ENCODE measurements at regions not wholly inside any gene's neighbourhood (a gene's known extent, or its start where the extent isn't known, plus 50 kb on each side); places are given as distances from the start of the nearest gene placed in this dataset.
"Not testable (repeated sequence)": the region's sequence is repeated elsewhere in the genome, so short reads cannot be mapped to it uniquely, and the experiment has no call there.

DNA sequence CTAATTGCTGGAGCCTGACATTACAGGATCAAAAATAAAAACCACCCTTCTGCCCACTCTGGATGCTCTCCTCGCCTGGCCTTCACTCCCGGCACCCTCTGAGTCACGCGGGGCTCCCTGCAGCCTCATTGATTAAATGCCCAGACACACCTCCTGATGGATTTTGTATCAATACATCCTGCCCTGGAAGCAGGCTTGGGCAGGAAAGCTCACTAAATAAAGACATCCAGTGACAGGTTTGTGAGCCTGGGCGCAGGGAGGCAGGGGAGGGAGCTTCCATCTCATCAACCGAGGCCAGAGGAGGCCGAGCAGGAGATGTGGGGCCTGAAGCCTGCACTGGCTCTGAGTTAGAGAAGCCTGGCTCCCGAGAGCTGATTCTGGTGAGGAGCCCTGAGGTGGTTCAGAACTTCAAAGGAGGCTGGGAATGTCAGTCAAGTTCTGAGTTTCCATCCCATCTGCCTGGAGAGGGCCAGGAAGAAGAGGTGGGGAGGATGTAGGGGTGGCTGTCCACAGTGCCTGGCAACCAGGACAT, 318.6 kb downstream of the ADGRD1 start:
- not testable (repeated sequence) for DNase-seq (ENCODE audit: low read depth)

DNA sequence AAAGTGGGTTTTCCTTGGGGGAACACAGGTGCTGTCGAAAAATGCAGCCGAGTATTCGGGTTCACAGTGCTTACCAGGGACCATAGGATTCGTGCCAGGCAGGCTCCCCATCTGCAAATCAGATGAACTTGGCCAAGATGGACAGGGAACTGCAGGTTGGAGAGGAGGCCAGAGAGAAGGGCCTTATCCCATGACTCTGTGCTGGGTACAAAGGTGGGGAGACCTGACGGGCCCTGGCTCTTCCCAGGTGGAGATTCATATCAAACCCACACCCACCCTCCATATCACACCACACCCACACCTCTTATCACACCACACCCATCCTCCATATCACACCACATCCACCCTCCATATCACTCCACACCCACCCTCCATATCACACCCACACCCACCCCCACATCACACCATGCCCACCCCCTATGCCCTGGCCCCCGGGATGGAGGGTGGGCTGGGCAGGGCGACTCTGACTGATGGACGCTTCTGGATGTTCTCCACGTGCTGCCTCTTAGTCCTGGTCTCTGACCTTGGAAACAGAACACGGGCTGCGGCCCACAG, 319.7 kb downstream of the ADGRD1 start:
- no peak for DNase-seq (ENCODE audit: low read depth)

- no peak for DNase-seq (ENCODE audit: low read depth)
Observed at GRCh38 chr12:131274061-131274460, 320.4 kb downstream of the ADGRD1 start.

DNA sequence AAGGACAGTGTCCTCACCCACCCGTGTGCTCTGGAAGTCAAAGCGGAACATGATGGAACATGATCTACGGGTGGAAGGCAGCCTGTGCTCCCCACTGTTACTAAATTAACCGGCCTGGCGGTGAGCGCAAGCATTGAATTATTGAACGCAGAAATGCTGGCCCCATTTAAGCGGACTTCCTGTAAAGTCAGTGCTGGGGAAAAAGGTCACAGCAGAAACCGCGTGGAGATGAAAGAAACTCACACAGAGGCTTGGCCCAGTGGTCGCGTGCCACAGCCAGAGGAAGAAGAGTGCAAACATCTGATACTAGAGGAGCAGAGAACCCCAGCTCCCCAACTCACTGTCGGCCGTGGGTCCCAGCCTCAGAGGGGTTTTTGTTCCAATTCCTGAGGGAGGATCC, 321.2 kb downstream of the ADGRD1 start:
- no peak for DNase-seq (ENCODE audit: low read depth)

- DNase-seq (ENCODE audit: low read depth), result no peak
Observed at GRCh38 chr12:131275824-131276223, 322.1 kb downstream of the ADGRD1 start.

GRCh38 chr12:131276501-131277185, 322.9 kb downstream of the ADGRD1 start:
- DNase-seq (ENCODE audit: low read depth), result no peak

GRCh38 chr12:131277186-131278091, 323.7 kb downstream of the ADGRD1 start:
- not testable (repeated sequence) for DNase-seq (ENCODE audit: low read depth)

GRCh38 chr12:131278451-131279115, 324.9 kb downstream of the ADGRD1 start:
- not testable (repeated sequence) for DNase-seq (ENCODE audit: low read depth)

GRCh38 chr12:131279281-131279921, 325.7 kb downstream of the ADGRD1 start:
- DNase-seq (ENCODE audit: low read depth), result no peak

GRCh38 chr12:131280426-131280825, 326.7 kb downstream of the ADGRD1 start:
- DNase-seq (ENCODE audit: low read depth), result no peak

GRCh38 chr12:131281016-131281415, 327.3 kb downstream of the ADGRD1 start:
- DNase-seq (ENCODE audit: low read depth), result no peak

DNA sequence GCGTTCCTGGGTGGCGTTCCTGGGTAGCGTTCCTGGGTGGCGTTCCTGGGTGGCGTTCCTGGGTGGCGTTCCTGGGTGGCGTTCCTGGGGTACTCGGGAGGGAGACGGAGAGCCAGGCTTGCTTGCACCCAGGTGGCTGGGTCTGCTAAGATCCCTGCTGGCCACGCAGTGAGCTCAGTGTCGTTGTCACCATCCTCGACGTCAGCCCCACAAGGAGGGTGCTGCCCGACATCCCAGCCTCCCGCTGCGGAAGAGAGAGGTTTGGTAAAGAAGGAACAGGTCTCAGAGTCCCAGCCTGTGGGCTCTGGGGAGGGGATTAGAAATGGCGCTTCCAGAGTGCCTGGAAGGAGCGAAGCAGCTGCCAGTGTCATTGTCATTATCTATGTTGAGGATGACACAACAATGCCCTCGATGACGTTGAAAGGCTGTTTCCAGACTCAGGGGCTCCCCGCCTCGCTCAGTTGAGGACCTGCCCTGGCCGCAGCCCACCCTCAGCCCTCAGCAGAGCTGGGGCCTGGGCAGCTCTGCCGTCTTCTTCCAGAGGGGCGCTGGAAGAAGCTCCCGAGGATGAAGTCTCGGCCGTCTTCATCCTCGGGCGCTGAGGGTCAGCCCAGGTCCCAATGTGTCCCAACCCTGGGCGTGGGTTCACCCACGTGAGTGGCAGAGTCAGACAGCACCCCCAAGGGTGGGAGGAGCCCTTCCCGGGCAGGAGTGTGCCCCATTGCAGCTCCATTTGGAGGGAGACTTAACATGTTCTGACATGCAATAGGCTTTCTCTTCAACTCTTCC, 328.8 kb downstream of the ADGRD1 start:
- DNase-seq (ENCODE audit: low read depth), result no peak

- DNase-seq (ENCODE audit: low read depth), result no peak
Observed at GRCh38 chr12:131283191-131283861, 329.6 kb downstream of the ADGRD1 start.

GRCh38 chr12:131283862-131284825, 330.4 kb downstream of the ADGRD1 start:
- DNase-seq (ENCODE audit: low read depth), result not testable (repeated sequence)

- DNase-seq (ENCODE audit: low read depth), result not testable (repeated sequence)
Observed at GRCh38 chr12:131284954-131285904, 331.5 kb downstream of the ADGRD1 start.

DNA sequence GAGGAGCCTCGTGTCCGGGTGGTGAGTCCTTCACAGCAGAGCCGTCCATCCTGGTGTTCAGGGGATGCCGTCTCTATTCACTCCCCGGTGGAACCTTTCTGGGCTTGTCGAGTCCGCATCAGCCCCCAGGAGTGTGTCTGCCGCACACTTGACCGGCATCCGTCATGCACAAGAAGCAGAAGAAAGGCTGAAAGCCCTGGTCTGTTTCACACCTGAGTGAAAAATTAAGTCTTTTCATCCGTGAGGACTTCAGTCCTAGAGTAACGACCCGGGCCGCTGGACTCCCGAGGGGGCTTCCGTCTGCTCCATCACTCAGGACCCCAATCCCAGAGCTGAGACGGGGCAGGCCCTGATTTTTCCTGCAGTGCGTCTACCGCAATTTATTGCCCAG, 332.2 kb downstream of the ADGRD1 start:
- not testable (repeated sequence) for DNase-seq (ENCODE audit: low read depth)

GRCh38 chr12:131286301-131286700, 332.6 kb downstream of the ADGRD1 start:
- DNase-seq (ENCODE audit: low read depth), result not testable (repeated sequence)
